Fibroblast of pulmonary artery (primary cell): ENCODE measurements at regions not wholly inside any gene's neighbourhood (a gene's known extent, or its start where the extent isn't known, plus 50 kb on each side); places are given as distances from the start of the nearest gene placed in this dataset.

Source experiments
- DNase-seq: peaks from one replicate; pipeline ENCODE4 v3.0.0-alpha.2; 2010; ENCODE audit warnings: low read depth
- H3K4me3 ChIP-seq: replicated peaks from 2 replicates; pipeline ENCODE4 v1.5.1; 2011; ENCODE audit warnings: low read depth, mild to moderate bottlenecking, control low read depth, low read length, moderate library complexity
- TF ChIP-seq, protein P1 (sequence below): IDR thresholded peaks from 2 replicates; pipeline ENCODE4 v1.5.1; 2011; ENCODE audit warnings: mild to moderate bottlenecking, control low read depth, low read length, inconsistent platforms; ENCODE audit errors: missing control alignments

DNA sequence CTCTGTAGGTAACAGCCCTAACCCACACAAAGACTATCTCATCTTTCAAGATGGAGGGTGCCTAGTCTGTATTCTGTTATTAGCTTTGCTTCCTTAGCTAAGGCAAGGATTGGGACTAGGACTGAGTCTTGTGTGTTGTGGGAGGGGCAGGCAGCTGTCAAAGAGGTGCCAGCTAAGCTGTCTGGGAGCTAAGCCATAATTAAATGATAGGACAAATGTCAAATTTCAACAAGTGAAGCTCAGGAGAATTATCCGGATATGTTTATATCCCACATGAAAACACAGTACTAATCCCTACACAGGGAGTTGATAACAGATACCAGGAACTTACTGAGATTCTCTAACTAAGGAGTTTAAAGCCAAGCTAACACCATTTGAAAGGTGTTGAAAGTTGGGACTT is 70.5 kb upstream of the NGF start:
- no peak for DNase-seq
- TF ChIP-seq, protein P1, sequence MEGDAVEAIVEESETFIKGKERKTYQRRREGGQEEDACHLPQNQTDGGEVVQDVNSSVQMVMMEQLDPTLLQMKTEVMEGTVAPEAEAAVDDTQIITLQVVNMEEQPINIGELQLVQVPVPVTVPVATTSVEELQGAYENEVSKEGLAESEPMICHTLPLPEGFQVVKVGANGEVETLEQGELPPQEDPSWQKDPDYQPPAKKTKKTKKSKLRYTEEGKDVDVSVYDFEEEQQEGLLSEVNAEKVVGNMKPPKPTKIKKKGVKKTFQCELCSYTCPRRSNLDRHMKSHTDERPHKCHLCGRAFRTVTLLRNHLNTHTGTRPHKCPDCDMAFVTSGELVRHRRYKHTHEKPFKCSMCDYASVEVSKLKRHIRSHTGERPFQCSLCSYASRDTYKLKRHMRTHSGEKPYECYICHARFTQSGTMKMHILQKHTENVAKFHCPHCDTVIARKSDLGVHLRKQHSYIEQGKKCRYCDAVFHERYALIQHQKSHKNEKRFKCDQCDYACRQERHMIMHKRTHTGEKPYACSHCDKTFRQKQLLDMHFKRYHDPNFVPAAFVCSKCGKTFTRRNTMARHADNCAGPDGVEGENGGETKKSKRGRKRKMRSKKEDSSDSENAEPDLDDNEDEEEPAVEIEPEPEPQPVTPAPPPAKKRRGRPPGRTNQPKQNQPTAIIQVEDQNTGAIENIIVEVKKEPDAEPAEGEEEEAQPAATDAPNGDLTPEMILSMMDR, result no peak
- no peak overlapping the region for H3K4me3 ChIP-seq

DNA sequence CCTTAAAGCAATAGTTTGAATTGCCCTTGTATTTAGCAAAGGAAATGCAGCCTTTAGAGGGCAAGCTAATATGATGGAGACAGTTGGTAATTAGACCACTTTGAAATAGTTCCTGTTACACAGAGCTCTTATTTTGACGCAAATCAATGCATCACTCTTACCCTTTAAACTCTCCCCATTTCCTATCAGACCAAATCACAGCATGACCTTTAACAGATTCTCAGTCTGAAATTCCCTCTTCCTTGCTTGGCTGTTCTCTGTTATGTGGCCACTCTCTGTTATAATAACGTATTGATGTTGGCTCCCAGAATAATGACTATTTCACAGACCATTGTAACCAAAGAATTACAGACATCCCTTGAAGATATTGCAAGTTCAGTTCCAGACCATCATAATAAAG is 66.9 kb upstream of the NGF start:
- DNase-seq, result no peak
- TF ChIP-seq, protein P1, result no peak
- H3K4me3 ChIP-seq, result no peak overlapping the region

DNA sequence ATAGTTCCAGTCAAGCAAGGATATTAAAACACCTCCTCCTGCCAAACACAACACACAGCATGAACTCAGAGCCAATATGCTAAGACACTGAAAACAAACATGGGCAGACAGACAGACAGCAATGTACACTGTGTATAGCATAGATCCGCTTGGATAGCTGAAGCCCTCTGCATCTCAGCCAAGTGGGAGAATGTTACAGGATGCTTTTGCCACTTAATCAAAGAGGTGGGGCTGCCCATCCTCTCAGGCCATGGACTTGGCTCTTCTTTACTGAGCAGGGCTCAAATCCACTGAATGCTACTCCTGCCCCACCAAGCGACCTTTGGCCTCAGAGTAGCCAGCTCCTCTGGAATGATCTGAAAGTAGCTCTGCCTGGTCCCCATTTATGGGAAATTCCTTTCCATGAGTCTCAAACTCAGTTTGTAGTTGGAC is 64.7 kb upstream of the NGF start:
- DNase-seq, result no peak
- TF ChIP-seq, protein P1, result no peak
- H3K4me3 ChIP-seq, result no peak overlapping the region

DNA sequence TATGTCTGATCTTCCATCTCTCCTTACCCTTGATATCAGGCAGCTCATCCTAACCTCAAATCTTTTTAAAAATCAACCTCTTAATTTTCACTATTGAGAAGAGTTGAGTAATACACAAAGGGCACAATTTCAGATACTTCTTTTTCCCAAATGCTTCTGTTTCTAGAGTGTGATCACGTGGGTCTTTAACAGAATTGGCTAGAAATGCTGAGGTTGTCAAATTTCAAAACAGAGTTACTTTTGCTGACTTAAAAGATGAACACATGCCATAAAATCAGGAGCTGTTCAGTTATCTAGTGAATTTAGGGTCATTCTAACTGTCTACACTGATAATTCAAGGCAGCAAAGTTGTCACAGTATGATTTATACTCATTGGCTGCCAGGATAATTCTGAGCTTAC is 63.6 kb upstream of the NGF start:
- no peak for DNase-seq
- H3K4me3 ChIP-seq, result no peak overlapping the region
- TF ChIP-seq, protein P1, result no peak

DNA sequence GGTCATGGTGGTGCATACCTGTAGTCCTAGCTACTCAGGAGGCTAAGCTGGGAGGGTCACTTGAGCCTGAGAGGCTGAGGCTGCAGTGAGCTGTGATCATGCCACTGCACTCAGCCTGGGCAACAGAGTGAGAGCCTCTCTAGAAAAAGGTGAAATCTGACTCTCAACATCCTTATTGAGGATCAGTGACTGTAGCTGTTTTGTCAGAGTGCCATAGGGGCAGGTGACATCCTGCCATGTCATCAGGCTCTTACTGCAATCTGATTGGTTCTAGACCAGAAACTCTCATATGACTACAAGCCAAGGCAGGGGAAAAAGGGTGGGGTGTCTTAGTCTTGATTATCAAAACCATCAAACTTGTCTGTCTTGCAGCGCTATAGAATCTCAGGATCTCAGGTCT is 62.8 kb upstream of the NGF start:
- DNase-seq, result no peak
- TF ChIP-seq, protein P1, result no peak
- no peak overlapping the region for H3K4me3 ChIP-seq

DNA sequence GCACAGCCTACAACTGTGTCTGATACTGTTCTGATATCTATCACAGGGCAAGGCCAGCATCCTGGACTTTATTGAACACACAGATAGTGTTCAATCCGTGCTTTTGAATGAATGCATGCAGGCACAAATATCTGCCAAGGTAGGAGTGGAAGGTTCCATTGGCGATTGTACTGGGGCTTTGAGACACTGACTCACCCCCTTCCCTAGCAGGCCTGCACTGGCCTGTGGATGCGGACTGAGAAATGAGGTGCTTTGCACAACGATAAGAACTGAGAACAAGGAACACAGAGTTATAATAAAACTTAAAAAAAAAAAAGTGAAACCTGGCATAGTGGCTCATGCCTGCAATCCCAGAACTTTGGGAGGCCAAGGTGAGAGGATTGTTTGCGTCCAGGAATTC is 62.4 kb upstream of the NGF start:
- TF ChIP-seq, protein P1, result no peak
- no peak overlapping the region for H3K4me3 ChIP-seq
- no peak for DNase-seq

DNA sequence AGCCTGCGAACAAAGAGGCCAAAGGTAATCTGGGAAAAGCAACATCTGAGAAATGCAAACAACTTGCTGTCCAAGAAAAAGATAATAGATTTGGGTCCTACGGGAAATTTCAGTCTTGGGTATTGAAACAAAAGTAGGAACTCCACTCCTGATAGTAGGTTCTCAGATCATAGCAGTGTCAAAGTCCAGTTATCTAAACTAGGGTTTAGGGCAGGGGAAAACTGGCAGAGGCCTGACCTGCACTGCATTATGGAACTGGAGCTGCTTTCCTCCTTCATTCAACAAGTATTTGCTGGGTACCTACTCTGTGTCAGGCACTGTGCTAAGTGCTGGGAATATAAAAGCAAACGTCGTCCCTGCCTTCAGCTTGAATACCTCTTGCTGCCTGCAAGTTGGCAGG is 60.7 kb upstream of the NGF start:
- no peak for DNase-seq
- no peak overlapping the region for H3K4me3 ChIP-seq
- TF ChIP-seq, protein P1, result no peak
